ENCODE measurements at regions not wholly inside any gene's neighbourhood (a gene's known extent, or its start where the extent isn't known, plus 50 kb on each side); places are given as distances from the start of the nearest gene placed in this dataset.
A peak's percentile ranks its signal among the peaks of the same experiment; 100 is the strongest.

GRCh38 chr7:96927131-96927530 lies 78.2 kb upstream of the DLX6 start:
- no peak for DNase-seq (ENCODE audit: low read depth)

GRCh38 chr7:96928965-96929364 lies 76.4 kb upstream of the DLX6 start:
- no peak for DNase-seq (ENCODE audit: low read depth)

- DNase-seq (ENCODE audit: low read depth), result no peak
These were observed 73.5 kb upstream of the DLX6 start for GRCh38 chr7:96931891-96932290.

- DNase-seq (ENCODE audit: low read depth), result no peak
These were observed 72.2 kb upstream of the DLX6 start for GRCh38 chr7:96933067-96933645.

- no peak for DNase-seq (ENCODE audit: low read depth)
These were observed 68.7 kb upstream of the DLX6 start for GRCh38 chr7:96936621-96937020.

GRCh38 chr7:96942112-96942511 lies 63.2 kb upstream of the DLX6 start:
- no peak for DNase-seq (ENCODE audit: low read depth)

GRCh38 chr7:96949766-96950165 lies 55.6 kb upstream of the DLX6 start:
- peak; percentile 83 for DNase-seq (ENCODE audit: low read depth)

GRCh38 chr7:96952974-96953391 lies 52.4 kb upstream of the DLX6 start:
- peak; percentile 30 for DNase-seq (ENCODE audit: low read depth)

- DNase-seq (ENCODE audit: low read depth), result no peak
These were observed 51.5 kb upstream of the DLX6 start for GRCh38 chr7:96953676-96954513.
